NCI-H2081 (cell line): ENCODE measurements at regions not wholly inside any gene's neighbourhood (a gene's known extent, or its start where the extent isn't known, plus 50 kb on each side); places are given as distances from the start of the nearest gene placed in this dataset.

Experiments
- DNase-seq, 2 experiments: peaks; one replicate each; lab custom pipeline; 2025; lab: John Stamatoyannopoulos, UW

DNA sequence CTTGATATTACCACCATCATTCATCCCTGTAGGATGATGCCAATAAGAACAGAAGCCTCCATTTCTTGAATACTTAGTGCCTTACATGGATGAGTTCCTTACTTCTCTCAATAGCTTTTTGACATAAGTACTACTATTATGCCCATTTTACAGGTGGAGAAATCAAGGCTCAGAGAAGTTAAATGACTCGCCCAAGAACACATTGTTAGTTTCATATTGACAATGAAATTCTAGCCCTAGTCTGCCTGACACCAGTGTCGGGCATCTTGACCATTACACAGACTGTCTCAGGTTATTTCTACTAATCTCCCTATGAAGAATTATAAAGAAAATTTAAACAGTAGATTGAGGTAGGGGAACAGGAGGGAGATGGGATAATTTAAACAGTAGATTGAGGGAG, 52.5 kb upstream of the ARL8B start:
- no peak for DNase-seq

DNA sequence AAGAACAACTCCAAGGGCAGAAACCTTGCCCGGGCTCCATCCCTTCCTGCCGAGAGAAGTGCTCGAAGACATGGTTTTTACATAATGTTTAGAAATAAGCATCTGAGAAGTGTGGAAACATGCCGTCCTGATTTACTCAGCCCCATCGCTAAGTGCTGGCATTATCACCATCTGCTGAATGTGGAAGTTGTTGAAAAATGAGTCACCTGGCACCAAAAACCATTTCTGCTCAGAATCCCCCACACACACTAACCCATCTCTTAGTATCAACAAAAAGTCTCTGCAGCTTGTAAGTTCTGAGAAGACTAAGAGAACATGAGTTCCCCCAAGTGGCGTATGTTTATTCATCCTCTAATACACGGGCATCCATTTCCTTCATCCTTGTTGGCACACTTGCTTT, 51.0 kb upstream of the ARL8B start:
- no peak for DNase-seq

DNA sequence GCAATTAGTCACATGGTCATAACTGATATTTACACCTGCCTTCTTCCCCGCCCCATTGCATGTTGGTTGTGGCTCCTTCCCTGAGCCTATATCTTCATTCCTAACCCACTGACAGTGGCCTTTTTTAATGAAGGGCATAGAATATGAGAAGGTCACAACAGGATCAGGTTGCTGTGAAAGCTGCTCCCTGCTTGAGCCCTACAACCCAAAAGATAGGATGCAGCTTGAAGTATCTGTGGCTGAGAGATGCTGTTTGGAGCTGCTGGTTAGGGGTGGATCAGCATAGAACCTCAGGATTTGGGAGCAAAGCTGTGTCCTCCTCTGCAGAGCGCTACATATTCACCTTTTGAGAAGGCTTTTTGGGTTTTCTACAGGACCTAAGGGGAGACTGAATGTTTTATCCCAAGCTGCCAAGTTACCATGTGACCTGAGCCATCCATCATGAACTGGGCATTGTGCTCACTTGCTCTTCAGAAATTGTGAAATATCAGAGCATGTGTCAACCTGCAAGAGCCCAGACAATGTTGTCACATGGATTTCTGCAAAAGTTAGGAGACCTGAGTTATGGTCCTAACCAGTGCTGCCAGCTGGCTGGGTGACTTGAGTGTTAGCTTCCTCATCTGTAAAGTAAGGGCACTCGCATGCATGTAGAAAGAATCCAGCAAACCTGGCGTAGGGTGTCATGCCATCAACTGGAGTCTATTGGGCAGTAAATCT, 49.8 kb upstream of the ARL8B start:
- no peak for DNase-seq
